AG10803 (cell line): ENCODE measurements at regions not wholly inside any gene's neighbourhood (a gene's known extent, or its start where the extent isn't known, plus 50 kb on each side); places are given as distances from the start of the nearest gene placed in this dataset.

ENCODE experiments used
- DNase-seq: peaks from one replicate; pipeline ENCODE4 v3.0.0; 2010; ENCODE audit warnings: low read depth
- H3K4me3 ChIP-seq: 2 replicates; pipeline ENCODE4 v1.5.1; 2011; ENCODE audit warnings: mild to moderate bottlenecking, low read length, control low read depth
- CTCF ChIP-seq: conservative IDR thresholded peaks from 2 replicates; pipeline ENCODE4 v1.5.1; 2011; ENCODE audit warnings: mild to moderate bottlenecking, low read length, control low read depth, inconsistent platforms

DNA sequence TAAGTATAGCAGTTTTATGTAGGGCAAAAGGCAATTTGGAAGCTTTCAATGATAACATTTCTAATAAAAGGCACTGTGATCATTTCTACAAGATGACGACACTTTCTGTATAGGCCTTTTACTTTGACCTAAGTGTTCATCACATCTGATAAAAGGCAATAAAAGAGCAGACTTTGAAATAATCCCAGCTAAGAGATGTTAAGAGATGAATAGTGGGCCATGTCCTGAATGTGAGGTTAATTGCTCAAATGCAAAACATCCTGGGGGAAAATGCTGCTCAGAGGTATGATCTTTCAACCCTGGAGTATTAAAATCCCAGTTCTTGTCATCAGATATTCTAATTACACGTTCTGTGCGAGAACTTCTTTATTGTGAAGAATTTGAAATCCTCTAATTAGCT is 677.6 kb downstream of the SOCS6 start:
- no peak for TF ChIP-seq CTCF
- DNase-seq, result no peak
- no peak overlapping the region for H3K4me3 ChIP-seq

- TF ChIP-seq CTCF, result no peak
- H3K4me3 ChIP-seq, result no peak overlapping the region
- no peak for DNase-seq
Observed at GRCh38 chr18:70961939-70962338, 673.1 kb downstream of the SOCS6 start.

DNA sequence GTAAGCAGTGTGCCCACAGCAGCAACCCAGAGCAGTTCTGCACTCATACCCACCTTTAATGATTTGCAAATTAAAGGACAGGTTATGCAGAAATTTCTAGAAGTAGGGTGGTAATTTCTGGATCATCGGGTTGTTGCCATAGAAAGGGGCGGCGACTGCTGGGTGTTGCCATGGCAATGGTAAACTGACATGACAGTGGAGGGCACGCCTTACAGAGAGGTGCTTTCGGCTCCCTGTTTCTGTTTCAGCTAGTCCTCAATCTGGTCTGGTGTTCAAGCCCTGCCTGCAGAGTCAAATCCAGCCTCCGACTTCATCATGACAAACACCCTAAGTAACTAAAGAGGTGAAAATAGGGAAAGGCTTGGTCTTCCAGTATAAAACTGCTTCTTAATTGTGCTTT is 667.7 kb downstream of the SOCS6 start:
- TF ChIP-seq CTCF, result no peak
- no peak overlapping the region for H3K4me3 ChIP-seq

GRCh38 chr18:70936160-70936559 is 647.3 kb downstream of the SOCS6 start:
- TF ChIP-seq CTCF, result no peak
- H3K4me3 ChIP-seq, result no peak overlapping the region
- no peak for DNase-seq

More for the DNA sequence above, 667.7 kb downstream of the SOCS6 start:
- no peak for DNase-seq

DNA sequence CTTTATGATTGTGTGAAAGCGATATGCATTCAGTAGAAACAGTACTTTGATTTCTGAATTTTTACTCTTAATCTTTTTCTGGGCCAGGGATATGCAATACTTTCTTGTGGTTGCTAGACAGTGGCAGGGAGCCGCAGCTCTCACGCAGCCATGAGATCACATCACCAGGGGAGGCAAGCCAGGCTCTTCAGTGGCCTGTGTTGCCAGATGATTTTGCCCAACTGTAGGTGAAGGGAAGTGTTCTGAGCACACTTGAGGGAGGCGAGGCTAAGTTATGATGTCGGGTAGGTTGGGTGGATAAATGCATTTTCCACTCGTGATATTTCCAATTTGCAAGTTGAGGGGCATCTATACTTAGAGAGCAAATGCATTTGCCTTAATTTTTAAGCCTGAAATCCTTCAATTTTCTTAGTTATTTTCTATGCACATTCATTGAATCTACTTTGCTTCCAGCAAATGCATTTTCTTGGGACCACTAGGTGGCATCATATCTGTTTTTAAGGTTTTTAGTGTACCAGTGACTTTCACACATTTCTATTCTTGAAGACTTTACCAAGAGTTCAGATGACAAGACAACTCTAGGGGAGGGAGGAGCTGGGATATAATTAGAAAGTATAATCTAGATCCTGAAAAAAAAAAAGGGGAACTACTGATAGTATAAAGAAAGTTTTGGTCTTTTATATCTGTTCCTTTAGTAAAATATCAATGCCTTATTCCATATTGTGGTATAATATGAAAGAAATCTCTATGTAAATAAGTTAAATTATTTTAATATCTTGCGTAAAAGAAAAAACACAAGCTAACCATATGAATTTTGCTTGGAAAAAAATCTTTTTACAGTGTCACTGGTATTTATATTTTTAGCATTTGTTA is 643.3 kb downstream of the SOCS6 start:
- no peak overlapping the region for H3K4me3 ChIP-seq
- peak; percentile 1 for DNase-seq
- peak; percentile 44 for TF ChIP-seq CTCF

DNA sequence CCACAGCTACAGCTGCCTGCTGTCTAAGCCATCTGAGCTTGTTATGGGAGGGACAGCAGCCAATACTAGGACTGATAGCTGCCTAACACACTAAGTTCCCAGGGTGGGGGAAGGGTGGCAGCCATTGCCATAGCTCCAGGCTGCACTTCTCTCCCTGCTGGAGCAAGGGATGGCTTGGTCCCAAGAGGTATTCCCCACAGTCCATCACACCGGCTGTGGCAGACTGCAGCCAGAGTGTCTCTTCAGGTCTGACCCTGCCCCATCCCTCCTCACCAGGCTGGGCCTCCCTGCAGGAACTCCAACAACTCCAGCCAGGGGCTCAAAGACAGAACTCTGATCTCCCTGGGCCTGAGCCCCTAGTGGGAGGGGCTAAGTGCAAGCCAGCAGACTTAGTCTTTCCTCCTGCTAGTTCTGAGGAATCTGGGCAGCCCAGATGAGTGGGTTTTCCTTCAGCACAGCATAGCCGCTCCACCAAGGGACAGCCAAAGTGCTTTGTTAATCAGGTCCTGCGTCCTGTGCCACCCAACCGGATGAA is 632.1 kb downstream of the SOCS6 start:
- no peak for TF ChIP-seq CTCF
- no peak for DNase-seq
- H3K4me3 ChIP-seq, result no peak overlapping the region

- no peak for DNase-seq
- no peak for TF ChIP-seq CTCF
- H3K4me3 ChIP-seq, result no peak overlapping the region
Observed at GRCh38 chr18:70907673-70908072, 618.8 kb downstream of the SOCS6 start.
